Mammary epithelial cell (primary cell): ENCODE measurements at regions not wholly inside any gene's neighbourhood (a gene's known extent, or its start where the extent isn't known, plus 50 kb on each side); places are given as distances from the start of the nearest gene placed in this dataset.

ENCODE experiments used
- EZH2 ChIP-seq: IDR thresholded peaks from 2 replicates; pipeline ENCODE4 v1.6.1; 2012; ENCODE audit warnings: low read length, inconsistent platforms, borderline replicate concordance
- TF ChIP-seq, protein P1 (sequence below), 2 donors: IDR thresholded peaks in 1 of 2; conservative IDR thresholded peaks in 1 of 2; 2 replicates each; pipeline ENCODE4 v1.5.1; 2011 to 2012; ENCODE audit warnings: inconsistent platforms in 2 of 2, low read length in 2 of 2, mild to moderate bottlenecking in 2 of 2, control low read depth in 1 of 2, low read depth in 1 of 2; ENCODE audit not compliant: insufficient read depth in 1 of 2; ENCODE audit errors: extremely low read depth in 1 of 2

DNA sequence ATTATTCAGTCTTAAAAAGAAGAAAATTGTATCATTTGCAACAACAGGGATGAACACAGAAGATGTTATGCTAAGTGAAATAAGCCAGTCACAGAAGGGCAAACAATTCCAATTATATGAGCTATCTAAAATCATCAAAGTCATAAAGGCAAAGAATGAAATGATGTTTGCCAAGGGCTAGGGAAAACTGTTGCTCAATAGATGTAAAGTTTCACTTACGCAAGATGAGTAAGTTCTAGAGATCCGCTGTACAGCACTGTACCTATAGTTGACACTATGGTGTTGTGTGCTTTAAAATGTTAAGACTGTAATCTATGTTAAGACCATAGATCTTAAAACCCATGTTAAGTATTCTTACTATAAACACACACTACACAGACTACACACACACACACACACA lies 904.6 kb upstream of the LRRN3 start:
- TF ChIP-seq, protein P1, sequence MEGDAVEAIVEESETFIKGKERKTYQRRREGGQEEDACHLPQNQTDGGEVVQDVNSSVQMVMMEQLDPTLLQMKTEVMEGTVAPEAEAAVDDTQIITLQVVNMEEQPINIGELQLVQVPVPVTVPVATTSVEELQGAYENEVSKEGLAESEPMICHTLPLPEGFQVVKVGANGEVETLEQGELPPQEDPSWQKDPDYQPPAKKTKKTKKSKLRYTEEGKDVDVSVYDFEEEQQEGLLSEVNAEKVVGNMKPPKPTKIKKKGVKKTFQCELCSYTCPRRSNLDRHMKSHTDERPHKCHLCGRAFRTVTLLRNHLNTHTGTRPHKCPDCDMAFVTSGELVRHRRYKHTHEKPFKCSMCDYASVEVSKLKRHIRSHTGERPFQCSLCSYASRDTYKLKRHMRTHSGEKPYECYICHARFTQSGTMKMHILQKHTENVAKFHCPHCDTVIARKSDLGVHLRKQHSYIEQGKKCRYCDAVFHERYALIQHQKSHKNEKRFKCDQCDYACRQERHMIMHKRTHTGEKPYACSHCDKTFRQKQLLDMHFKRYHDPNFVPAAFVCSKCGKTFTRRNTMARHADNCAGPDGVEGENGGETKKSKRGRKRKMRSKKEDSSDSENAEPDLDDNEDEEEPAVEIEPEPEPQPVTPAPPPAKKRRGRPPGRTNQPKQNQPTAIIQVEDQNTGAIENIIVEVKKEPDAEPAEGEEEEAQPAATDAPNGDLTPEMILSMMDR (conservative IDR thresholded peaks at IDR 0.05 in 1 of 2, IDR thresholded peaks at IDR 0.05 in 1 of 2; ENCODE audit: extremely low read depth in 1 of 2, insufficient read depth in 1 of 2, low read depth in 1 of 2, low read length in 2 of 2): no peak
- TF ChIP-seq EZH2: no peak
